ENCODE measurements at regions not wholly inside any gene's neighbourhood (a gene's known extent, or its start where the extent isn't known, plus 50 kb on each side); places are given as distances from the start of the nearest gene placed in this dataset.
A peak's percentile ranks its signal among the peaks of the same experiment; 100 is the strongest.
"Not testable (repeated sequence)": the region's sequence is repeated elsewhere in the genome, so short reads cannot be mapped to it uniquely, and the experiment has no call there.

DNA sequence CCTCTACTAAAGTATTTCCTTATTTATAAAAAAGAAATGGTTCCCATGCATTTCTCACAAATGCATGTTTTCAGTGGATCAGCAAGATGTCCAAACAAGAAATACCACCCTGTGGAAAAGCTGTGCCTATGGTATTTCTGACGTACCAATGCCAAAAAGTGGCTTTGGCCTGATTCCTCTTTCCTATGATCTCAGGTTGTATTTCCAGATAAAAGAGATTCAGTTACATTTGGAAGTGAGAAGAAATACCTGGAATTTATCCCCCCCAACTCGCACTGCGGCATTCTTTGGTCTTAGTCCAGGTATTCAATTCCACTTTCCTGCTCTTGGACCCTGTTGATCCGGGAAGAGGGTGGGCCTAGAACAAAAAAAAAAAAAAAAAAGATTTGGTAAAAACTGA is 815.9 kb upstream of the FRG1 start:
- DNase-seq: no peak

DNA sequence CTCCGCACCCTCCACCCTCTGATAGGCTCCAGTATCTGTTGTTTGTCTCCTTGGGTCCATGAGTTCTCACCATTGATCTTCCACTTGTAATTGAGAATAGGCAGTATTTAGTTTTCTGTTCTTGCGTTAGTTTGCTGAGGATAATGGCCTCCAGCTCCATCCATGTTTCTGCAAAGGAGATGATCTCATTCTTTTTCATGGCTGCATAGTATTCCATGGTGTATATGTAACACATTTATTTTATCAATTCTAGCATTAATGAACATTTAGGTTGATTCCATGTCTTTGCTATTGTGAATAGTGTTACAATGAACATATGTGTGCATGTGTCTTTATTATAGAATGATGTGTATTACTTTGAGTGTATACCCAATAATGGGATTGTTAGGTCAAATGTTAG is 814.6 kb upstream of the FRG1 start:
- no peak for DNase-seq

DNA sequence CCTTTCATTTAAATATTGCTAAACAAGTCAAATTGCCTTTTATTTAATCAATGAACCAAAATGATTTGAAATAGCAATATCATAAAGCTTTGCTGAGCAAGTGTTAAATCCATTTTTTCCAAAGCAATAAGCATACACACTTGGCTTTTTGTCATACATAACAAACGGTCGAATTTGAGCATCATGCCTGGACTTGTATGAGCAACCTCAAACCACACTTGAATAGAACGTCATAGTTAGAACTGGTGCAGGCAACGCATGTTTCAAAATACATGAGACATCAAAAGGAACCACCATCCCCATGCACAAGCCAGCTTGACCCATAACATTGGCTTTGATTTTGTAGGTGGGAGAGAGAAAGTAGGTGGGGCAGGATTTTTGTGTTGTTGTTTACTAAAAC is 812.3 kb upstream of the FRG1 start:
- no peak for DNase-seq

DNA sequence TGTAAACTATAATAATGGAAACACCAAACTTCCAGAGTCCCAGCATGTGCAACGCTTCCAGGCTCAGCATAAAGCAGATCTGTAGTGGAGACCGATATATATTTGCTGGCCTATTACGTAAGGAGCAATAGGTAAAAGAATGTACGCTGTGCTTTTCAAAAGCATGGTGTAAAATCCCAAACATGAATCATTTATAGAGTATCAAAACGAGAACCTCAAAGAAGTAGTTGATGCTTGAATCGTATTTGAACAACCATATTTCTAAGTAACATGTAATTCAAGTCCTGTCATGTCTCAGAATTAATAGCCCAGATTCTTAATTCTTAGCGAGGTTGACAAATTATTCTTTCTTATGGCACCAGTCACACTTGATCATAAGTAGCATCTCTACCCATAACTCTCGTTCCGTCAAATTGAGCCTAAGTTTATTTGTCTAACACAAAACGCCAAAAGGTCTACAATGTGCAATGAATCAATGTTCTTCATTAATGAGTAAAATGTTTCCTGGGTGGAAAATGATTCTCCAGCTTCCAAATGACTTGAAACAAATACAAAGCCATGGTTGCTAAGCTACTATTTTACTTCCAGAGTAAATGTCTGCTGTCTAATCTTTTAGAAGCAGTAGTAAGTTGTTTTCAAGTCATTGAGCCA is 811.5 kb upstream of the FRG1 start:
- no peak for DNase-seq

DNA sequence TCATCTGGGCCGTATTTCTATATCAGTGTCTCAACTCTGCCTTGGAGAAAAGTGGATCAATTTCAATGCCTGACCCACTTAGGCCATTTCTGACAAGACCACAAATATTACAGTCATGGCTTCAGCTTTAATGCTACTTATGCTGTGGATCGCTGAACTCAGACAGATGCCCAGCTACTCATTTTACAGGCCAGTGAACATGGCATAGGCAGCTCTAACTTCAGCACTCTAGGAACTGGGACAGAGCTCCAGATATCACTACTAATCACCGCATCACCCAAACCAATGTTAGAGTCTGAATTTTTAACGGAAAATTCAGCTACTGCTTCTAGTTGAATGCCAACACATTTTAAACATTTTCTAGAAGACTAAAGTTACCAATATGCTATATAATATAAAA is 809.6 kb upstream of the FRG1 start:
- DNase-seq: no peak

DNA sequence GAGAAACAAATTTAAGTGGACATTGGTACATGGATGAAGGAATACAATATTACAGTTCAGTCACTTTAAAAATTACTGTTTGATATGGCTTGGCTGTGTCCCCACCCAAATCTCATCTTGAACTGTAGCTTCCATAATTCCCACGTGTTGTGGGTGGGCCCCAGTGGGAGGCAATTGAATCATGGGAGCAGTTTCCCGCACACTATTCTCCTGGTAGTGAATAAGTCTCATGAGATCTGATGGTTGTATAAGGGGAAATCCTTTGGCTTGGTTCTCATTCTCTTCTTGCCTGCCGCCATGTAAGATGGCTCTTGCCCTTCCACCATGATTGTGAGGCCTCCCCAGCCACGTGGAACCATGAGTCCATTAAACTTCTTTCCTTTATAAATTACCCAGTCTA is 804.2 kb upstream of the FRG1 start:
- no peak for DNase-seq

DNA sequence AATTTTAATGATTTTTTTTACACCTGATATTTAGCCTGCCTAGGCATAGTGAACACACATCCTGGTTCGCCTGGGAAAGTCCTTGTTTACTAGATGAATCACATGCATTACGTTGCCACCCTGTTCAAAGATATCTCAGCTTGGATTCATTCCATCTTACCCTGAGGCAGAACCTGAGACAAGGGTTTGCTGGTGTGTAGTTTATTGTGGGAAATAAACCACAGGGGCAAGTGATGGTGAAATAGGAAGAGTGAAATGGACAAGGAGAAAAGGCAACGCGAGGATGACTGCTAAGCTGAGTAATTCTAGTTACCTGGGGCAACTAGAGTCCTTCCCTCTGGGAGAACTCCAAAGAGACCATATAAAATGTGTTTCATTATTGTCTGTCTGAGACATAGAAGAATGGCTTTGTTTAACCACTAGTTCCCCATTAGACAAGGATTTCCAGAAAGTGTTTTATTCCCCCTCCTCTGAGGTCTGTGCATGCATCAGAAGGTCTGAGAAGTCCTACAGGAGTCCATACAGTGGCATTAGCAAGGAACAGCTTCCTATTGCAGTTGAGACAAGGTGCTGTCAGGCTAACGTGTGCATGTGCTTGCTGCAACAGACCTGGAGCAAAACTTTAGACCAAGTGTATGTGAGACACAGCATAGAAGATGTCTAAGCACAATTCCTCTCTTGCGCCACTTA is 797.3 kb upstream of the FRG1 start:
- DNase-seq: peak; percentile 4

DNA sequence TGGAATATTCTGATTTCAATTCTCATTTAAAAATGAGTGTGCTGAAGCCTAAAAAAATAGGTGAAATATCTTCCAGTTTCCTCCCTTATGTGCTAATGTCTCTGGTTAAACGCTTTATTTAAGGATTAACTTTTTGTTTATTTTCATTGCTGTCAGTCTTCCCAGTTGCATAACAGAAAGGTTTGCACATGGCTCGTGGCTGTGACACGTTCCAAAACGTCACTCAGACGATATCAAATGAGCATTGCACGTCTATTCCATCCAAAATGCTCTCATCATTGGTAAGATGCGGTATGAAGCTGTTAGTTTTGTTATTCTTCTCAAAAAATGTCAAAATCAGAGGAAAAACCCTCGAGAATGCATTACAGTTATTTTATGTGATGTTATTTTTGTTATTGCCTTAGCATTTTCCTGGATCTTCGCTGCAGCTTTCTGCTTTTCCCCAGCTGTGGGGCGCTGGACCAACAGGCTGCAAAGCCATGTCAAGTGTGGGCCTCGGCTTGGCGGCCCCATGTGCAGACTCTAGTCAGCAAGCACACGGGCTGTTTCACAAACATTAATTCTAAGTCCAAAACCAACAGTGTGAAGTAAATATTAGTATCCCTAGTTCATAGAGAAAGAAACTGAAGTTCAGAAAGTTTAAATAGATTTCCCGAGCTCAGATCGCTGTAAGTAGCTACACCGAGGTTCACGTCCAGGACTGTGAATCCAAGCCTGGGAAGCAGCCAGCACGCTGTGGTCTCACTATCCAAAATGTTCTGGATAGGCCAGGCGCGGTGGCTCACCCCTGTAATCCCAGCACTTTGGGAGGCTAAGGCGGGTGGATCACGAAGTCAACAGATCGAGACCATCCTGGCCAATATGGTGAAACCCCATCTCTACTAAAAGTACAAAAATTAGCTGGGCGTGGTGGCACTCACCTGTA is 793.4 kb upstream of the FRG1 start:
- DNase-seq: no peak

DNA sequence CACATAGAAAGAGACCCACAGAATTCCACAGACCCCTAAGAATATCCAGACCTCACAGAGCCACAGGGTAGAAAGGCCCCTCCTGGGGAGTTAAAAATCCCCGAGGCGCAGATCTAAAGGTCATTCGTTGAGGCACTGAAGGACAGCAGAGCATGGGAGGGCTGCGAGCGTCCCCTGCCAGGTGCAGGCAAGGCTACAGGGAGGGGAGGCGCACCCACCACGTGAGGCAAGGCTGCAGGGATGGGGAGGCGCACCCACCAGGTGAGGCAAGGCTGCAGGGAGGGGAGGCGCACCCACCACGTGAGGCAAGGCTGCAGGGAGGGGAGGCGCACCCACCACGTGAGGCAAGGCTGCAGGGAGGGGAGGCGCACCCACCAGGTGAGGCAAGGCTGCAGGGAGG is 785.6 kb upstream of the FRG1 start:
- DNase-seq: not testable (repeated sequence)

DNA sequence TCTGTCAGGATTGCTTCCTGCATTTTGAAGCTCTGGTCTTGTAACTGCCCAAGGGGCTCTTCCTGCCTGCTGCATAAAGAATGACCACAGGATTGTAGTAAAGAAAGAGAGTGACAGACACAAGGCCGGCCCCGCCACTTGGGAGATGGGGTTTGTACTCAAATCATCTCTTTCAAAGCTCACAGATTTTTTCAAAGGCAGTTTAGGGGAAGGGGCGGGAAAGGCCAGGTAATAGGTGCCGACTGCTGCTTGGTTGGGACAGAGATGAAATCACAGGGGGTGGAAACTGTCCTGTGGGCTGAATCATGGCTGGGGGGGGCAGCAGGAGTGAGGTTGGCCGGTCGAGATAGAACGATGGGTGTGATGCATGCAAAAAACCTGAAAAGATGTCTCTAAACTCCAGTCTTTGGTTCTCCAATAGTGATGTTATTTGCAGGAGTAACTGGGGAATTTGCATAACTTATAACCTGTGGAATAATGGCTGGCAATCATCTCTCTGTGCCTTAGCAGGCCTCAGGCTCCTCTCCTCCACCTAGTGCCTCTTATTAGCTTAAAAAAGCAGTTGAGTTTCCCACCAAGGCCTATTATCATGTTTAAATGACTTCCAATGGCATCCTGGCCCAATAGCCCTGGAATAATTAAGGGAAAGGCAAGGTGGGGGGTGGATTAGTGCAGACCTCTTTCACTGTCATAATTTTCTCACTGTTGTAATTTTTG is 778.4 kb upstream of the FRG1 start:
- DNase-seq: no peak

DNA sequence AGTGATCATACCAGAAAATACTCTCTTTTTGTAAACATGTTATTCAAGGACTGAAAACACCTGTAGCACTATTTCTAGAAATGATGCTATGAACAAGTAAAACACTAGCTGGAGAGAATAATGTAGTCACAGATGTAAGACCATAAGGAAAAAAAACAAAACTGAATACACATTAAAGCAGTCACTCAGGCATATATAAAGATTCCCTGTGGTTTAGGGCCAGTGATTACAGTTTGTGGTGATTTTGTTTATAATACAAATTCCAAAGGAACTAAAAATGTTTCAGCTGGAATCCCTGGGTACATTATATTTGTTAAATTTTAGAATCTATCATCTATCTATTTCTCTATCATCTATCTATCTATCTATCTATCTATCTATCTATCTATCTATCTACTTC is 777.8 kb upstream of the FRG1 start:
- DNase-seq: no peak

DNA sequence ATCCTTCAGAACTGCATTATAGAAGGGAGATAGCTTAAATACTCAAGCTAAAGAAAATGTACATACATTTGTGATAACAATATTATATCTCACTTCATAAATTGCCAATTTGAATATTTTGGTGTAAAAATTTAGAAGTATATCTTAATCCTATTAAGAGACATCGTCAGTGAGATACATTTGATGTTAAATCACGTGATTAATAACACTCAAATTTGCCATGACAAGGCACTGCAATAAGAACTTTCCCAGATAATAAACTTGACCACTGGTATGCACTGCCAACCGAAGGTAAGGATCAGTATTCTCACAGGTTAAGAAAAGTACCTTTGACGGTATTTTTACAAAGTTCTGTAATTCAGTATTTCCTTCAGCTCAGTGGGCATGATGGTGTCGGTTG is 764.7 kb upstream of the FRG1 start:
- no peak for DNase-seq

DNA sequence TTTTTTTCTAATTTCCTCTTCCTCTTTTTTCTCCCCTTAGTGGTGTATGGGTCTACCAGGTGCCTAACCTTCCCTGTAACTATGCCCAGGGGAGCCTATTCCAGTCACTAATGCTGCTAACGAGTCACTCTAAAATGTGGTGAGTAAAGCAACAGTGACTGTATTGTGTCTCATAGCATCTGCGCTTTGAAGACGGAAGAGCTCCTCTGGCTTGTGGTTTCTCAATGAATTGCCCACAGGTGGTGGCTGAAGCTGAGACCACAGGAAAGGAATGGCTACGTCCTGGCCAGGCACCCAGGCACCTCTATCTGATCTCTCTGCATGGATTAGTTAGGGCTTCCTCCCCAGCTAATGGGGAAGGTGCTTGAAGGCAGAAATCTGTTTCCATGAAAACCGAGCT is 763.5 kb upstream of the FRG1 start:
- no peak for DNase-seq

DNA sequence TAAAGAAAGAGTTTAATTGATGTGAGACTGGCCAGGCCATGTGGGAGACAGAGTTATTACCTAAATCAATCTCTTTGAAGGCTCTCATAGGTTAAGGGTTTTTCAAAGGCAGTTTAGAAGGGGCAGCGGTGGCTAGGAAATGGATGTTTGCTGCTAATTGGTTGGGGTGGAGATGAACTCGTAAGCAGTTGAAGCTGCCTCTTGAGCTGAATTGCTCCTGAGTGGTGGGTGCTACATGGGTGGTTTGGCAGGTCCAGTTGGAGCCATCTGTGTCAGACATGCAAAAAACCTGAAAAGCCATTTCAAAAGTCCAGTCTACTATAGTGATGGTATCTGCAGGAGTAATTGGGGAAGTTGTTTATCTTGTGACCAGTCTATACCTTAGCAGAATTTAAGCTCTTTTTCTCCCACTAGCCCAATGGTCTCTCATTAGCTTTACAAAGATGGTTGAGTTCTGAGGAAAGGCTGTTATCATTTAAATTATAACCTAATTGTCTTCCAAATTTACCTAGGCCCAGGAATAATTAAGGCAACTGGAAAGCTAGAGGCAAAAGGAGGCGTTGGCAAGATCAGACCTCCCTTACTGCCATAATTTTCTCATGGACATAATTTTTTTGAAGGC is 762.4 kb upstream of the FRG1 start:
- no peak for DNase-seq

DNA sequence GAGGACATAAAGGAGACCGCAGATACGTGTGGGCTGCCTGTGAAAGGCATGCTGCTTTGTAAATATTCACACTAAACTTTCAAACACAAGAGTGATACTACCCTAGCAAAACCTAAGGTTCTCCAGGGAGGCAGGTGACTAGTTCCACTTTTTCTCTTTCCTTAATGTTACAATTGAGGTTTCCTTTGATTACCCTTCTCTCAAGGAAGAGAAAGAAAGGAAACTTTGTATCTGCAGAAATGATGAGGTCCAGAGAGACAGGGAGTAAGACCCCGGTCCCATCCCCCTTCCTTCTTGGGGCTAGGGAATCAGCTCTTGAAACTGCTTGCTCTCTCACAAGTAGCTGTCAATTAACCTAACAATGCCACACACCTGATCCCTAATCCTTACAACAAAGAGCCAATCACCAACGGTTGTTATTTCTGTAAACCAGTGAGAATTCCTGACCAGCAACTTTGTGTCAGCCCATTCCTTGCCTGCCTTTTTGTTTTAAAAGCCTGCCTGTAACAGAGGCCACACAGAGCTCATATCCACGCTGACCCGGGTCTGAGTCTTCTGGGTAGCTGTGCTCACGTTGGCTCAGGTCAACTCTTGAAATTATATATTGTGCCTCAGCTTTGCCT is 754.8 kb upstream of the FRG1 start:
- DNase-seq: no peak

DNA sequence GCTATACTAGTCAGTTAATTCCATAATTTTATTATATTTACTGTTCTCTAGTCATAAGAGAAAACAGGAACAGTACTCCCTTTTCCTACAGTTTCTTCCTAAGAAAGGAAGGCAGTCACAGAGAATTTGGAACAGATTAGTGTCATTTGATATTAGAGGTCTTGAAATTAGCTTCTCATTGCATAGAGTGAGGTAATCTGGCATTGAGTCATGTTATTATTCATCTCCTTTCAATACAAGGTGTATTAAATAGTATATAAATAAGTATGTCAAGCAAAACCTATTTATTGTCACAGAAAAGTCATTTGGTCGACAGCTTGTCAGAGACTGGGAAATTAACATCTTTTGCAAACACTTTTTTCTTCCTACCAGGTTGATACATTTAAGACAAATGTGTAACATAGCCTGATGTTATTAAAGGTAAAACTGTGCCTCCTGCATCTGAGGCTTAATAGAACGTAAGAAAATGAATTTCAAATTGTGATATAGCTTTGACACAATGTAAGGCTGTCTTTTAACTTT is 753.1 kb upstream of the FRG1 start:
- DNase-seq: no peak

DNA sequence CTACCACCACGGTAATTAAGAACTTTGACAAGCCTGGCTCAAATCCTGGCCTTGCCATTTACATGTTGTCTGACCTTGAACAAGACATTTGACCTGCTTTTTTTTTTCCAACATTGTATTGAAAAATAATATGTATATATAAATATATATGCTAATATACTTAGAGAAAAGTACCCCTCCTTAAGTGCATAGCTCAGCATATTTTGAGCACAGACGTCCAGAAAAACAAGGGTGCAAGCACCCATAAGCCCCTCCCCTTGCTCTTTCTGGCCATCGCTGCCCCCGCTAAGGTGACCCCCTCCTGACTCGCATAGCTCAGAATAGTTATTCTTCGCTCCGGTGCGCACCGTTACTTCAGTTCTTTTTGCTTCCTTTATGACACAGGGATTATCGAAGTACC is 742.0 kb upstream of the FRG1 start:
- DNase-seq: no peak

DNA sequence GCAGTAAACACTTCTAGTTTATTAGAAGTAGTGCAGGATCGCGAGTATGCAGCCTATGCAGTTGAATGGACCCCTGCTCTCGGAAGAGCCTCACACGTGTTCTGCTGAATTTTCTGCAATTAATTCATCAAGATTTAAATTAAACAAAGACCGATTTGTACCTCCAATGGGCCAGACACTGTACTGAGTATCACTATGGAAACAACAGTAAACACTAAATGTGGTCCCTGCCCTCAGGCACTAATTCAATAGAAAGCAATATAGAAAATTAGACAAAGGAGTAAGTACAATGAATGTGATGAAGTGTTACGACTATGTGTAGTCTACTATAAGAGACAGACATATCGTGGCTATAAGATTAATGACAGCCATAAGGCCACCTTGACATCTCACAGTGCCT is 740.3 kb upstream of the FRG1 start:
- no peak for DNase-seq

DNA sequence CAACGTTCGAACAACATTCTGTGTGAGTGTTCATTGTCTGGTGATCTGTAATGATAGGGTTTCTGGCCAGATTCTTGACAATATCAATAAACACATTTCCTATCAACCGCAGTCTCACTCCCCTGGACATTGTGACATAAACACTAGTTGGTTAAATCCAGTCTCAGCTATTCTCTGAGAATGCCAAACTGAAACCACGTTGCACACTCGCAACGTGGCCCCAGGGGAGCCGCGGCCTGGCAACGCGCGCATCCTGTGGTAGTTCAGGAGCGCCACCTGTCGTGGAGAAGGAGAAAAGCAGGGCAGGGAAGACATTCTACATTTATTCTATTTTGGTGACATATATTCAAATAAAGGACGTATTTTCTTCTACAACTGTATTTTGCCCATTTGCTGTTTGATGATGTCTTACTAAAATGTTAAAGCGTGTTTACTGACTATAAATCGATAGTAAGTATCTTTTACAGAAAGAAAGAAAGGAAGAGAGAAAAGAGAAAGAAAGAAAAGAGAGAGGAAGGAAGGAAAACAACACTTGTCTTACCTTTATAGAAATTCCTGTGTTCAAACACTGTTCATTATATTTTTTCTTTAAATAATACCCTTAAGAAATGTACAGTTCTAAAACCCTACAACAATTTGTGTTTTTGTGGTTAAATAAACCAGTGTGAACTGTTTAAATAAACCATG is 738.3 kb upstream of the FRG1 start:
- DNase-seq: peak; percentile 23

DNA sequence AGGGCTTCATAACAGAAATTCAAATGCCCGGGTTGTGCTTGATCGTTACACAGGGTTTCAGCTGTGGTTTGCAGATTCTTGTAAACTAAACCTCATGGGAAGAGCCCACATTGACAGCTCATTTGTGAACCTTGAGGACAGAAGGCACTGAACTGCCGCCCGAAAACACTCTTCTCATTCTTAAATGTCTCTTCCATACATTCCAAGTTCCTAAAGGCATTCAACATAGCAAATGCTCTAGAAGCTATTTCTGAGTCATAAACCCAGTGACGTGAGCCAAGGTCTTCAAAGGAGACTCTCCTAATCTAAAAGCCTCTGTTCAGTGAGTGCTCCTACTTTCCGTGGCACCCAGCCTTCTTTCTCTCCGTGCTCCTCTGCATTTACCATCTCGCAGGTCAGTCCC is 737.8 kb upstream of the FRG1 start:
- DNase-seq: peak; percentile 27

DNA sequence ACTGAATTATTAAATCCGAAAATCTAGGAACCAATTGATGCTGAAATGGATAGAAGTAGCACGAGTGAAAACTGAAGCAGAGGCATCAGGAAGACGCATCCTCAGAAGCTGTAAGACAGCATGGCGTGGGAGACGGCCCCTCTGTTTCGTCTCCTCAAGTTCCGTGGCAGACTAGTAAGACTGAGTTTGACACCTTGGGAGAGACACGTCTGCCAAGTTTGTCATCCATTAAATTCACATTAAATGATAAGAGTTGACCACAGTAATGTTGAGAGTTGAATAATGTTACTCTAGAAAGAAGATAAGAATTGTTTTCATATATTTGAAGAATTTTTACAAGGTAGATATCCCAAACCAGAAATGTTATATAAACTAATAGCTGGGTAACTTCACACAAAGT is 736.1 kb upstream of the FRG1 start:
- no peak for DNase-seq

DNA sequence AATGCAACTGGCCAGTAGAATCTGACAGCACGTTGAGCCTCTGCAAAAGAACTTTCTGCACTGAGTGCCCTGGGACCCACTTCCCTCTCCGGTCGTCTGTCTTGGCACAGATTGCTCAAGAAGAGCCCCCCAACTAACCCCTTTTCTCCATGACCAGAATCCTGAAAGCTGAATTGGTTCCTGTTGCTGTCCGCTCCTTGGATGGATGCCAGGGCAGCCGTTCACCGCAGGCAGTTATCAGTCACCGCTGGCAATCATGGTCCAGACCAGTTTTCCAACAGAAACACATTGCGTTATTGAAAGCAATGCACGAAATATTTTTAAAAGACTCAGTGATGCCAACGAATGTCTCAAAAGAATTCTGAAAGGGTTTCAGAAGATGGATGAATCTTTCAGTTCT is 733.7 kb upstream of the FRG1 start:
- no peak for DNase-seq

Data from amniotic stem cell (primary cell).